ENCODE measurements at regions not wholly inside any gene's neighbourhood (a gene's known extent, or its start where the extent isn't known, plus 50 kb on each side); places are given as distances from the start of the nearest gene placed in this dataset.

- ATAC-seq (ENCODE audit: poor library complexity) (no peak), DNase-seq (no peak)
- intact Hi-C loops (cut with DNase I): no loop called here
Observed at GRCh38 chr11:26032241-26032640, 299.7 kb upstream of the ANO3 start.

GRCh38 chr11:26035696-26036095 is 296.2 kb upstream of the ANO3 start:
- ATAC-seq (ENCODE audit: poor library complexity) (no peak), DNase-seq (no peak)
- intact Hi-C loops (cut with DNase I): no loop called here

- intact Hi-C loops (cut with DNase I): no loop called here
- ATAC-seq (ENCODE audit: poor library complexity) (no peak), DNase-seq (no peak)
Observed at GRCh38 chr11:26037716-26038115, 294.2 kb upstream of the ANO3 start.

- ATAC-seq (ENCODE audit: poor library complexity) (no peak), DNase-seq (no peak)
- intact Hi-C loops (cut with DNase I): no loop called here
Observed at GRCh38 chr11:26040339-26040738, 291.6 kb upstream of the ANO3 start.

- ATAC-seq (ENCODE audit: poor library complexity): no peak
Observed at GRCh38 chr11:26042113-26042512, 289.8 kb upstream of the ANO3 start.

GRCh38 chr11:26043665-26044064 is 288.3 kb upstream of the ANO3 start:
- no peak for ATAC-seq (ENCODE audit: poor library complexity)
- intact Hi-C loops (cut with DNase I): no loop called here

More at GRCh38 chr11:26042113-26042512, 289.8 kb upstream of the ANO3 start:
- intact Hi-C loops (cut with DNase I): no loop called here
- DNase-seq: peak; percentile 25

GRCh38 chr11:26044389-26044788 is 287.5 kb upstream of the ANO3 start:
- intact Hi-C loops (cut with DNase I): no loop called here
- no peak for ATAC-seq (ENCODE audit: poor library complexity)
- no peak for DNase-seq

More at GRCh38 chr11:26043665-26044064, 288.3 kb upstream of the ANO3 start:
- no peak for DNase-seq

- DNase-seq (no peak), ATAC-seq (ENCODE audit: poor library complexity) (peak; percentile 36)
- intact Hi-C loops (cut with DNase I): no loop called here
Observed at GRCh38 chr11:26045082-26045481, 286.8 kb upstream of the ANO3 start.

GRCh38 chr11:26048271-26048670 is 283.7 kb upstream of the ANO3 start:
- intact Hi-C loops (cut with DNase I): no loop called here
- DNase-seq (no peak), ATAC-seq (ENCODE audit: poor library complexity) (peak; percentile 95)

- DNase-seq: no peak
- intact Hi-C loops (cut with DNase I): no loop called here
- ATAC-seq (ENCODE audit: poor library complexity): no peak
Observed at GRCh38 chr11:26053966-26054365, 278.0 kb upstream of the ANO3 start.

GRCh38 chr11:26062660-26063059 is 269.3 kb upstream of the ANO3 start:
- DNase-seq (no peak), ATAC-seq (ENCODE audit: poor library complexity) (no peak)
- intact Hi-C loops (cut with DNase I): no loop called here

- intact Hi-C loops (cut with DNase I): no loop called here
- ATAC-seq (ENCODE audit: poor library complexity) (no peak), DNase-seq (no peak)
Observed at GRCh38 chr11:26063915-26064314, 268.0 kb upstream of the ANO3 start.

- DNase-seq (no peak), ATAC-seq (ENCODE audit: poor library complexity) (no peak)
- intact Hi-C loops (cut with DNase I): no loop called here
Observed at GRCh38 chr11:26065944-26066343, 266.0 kb upstream of the ANO3 start.

- intact Hi-C loops (cut with DNase I): no loop called here
- no peak for DNase-seq
Observed at GRCh38 chr11:26070714-26071380, 261.1 kb upstream of the ANO3 start.

GRCh38 chr11:26072614-26073153 is 259.2 kb upstream of the ANO3 start:
- intact Hi-C loops (cut with DNase I): no loop called here
- ATAC-seq (ENCODE audit: poor library complexity) (no peak), DNase-seq (no peak)

More at GRCh38 chr11:26070714-26071380, 261.1 kb upstream of the ANO3 start:
- no peak for ATAC-seq (ENCODE audit: poor library complexity)

GRCh38 chr11:26073646-26074045 is 258.3 kb upstream of the ANO3 start:
- ATAC-seq (ENCODE audit: poor library complexity): no peak
- DNase-seq: no peak
- intact Hi-C loops (cut with DNase I): no loop called here

GRCh38 chr11:26076233-26076990 is 255.5 kb upstream of the ANO3 start:
- intact Hi-C loops (cut with DNase I): no loop called here
- DNase-seq: no peak

GRCh38 chr11:26078231-26078821 is 253.6 kb upstream of the ANO3 start:
- intact Hi-C loops (cut with DNase I): no loop called here
- ATAC-seq (ENCODE audit: poor library complexity) (no peak), DNase-seq (no peak)

More at GRCh38 chr11:26076233-26076990, 255.5 kb upstream of the ANO3 start:
- ATAC-seq (ENCODE audit: poor library complexity): no peak

- intact Hi-C loops (cut with DNase I): no loop called here
- no peak for ATAC-seq (ENCODE audit: poor library complexity)
- no peak for DNase-seq
Observed at GRCh38 chr11:26084313-26084712, 247.6 kb upstream of the ANO3 start.

GRCh38 chr11:26086028-26086427 is 245.9 kb upstream of the ANO3 start:
- no peak for ATAC-seq (ENCODE audit: poor library complexity)
- intact Hi-C loops (cut with DNase I): no loop called here
- no peak for DNase-seq

Data from Right ventricle myocardium superior (tissue), 1 donor.